ENCODE measurements at regions not wholly inside any gene's neighbourhood (a gene's known extent, or its start where the extent isn't known, plus 50 kb on each side); places are given as distances from the start of the nearest gene placed in this dataset.

GRCh38 chr10:78572565-78572964 is 496.2 kb upstream of the ZMIZ1 start:
- Histone ChIP-seq H3K36me3 (ENCODE audit: control insufficient read depth in 1 of 2, insufficient read depth in 2 of 2, low read length in 2 of 2) (no peaks in the 10 kb centered on the region), H3K9ac (ENCODE audit: low read length) (no peak overlapping the region), H3K27ac (ENCODE audit: low read depth, low read length) (no peak overlapping the region), H3K27me3 (ENCODE audit: insufficient read depth, low read length) (peaks cover 2% of the 10 kb centered on the region; the same call in 1 of the 2 replicates), H3K4me2 (ENCODE audit: low read length) (no peak overlapping the region), H3K79me2 (ENCODE audit: insufficient read depth, low read length) (no peaks in the 10 kb centered on the region), H3K9me2 (ENCODE audit: insufficient read depth) (no peaks in the 10 kb centered on the region), H2AFZ (ENCODE audit: low read depth, low read length, poor library complexity, severe bottlenecking) (no peak overlapping the region), H3K4me1 (ENCODE audit: control insufficient read depth in 1 of 2, insufficient read depth in 2 of 2, low read length in 2 of 2) (peaks cover 0 to 2% of the 10 kb centered on the region in 2 experiments; a peak in 2 of 4 replicates), H4K20me1 (ENCODE audit: insufficient read depth) (no peaks in the 10 kb centered on the region), H3K9me3 (ENCODE audit: control insufficient read depth in 1 of 2, insufficient read depth in 1 of 2, low read depth in 1 of 2, low read length in 2 of 2) (no peaks in the 10 kb centered on the region), H3K4me3 (replicated peaks in 1 of 2; ENCODE audit: low read depth in 1 of 2, low read length in 2 of 2) (no peak overlapping the region)
- ATAC-seq (no peak), DNase-seq (ENCODE audit: low read depth, low spot score) (no peak)
- TF ChIP-seq ELF1 (IDR thresholded peaks at IDR 0.05; ENCODE audit: borderline replicate concordance, low read depth) (no peak), ATF3 (IDR thresholded peaks at IDR 0.05) (no peak), YY1 (IDR thresholded peaks at IDR 0.05; ENCODE audit: extremely low read depth, insufficient replicate concordance, low read depth, low read length) (no peak)
- ChIA-PET POLR2A (no interaction called here), CTCF (no interaction called here), RAD21 (ENCODE audit: low non-redundant PET in 1 of 2, low total read pairs in 2 of 2, uncharacterized antibody in 2 of 2, unreplicated experiment in 2 of 2) (no interaction called here)
- intact Hi-C loops (cut with micrococcal nuclease), result no loop called here
- BruUV-seq (replicated peaks), result no TSS peak

- Histone ChIP-seq H3K4me2 (ENCODE audit: low read length) (no peak overlapping the region), H2AFZ (ENCODE audit: low read depth, low read length, poor library complexity, severe bottlenecking) (no peak overlapping the region), H3K27me3 (ENCODE audit: insufficient read depth, low read length) (no peaks in the 10 kb centered on the region), H3K79me2 (ENCODE audit: insufficient read depth, low read length) (no peaks in the 10 kb centered on the region), H3K9ac (ENCODE audit: low read length) (no peak overlapping the region), H3K36me3 (ENCODE audit: control insufficient read depth in 1 of 2, insufficient read depth in 2 of 2, low read length in 2 of 2) (no peaks in the 10 kb centered on the region), H4K20me1 (ENCODE audit: insufficient read depth) (no peaks in the 10 kb centered on the region), H3K9me3 (ENCODE audit: control insufficient read depth in 1 of 2, insufficient read depth in 1 of 2, low read depth in 1 of 2, low read length in 2 of 2) (no peaks in the 10 kb centered on the region), H3K27ac (ENCODE audit: low read depth, low read length) (no peak overlapping the region), H3K4me1 (ENCODE audit: control insufficient read depth in 1 of 2, insufficient read depth in 2 of 2, low read length in 2 of 2) (peaks cover 0 to 5% of the 10 kb centered on the region in 2 experiments; a peak in 2 of 4 replicates), H3K9me2 (ENCODE audit: insufficient read depth) (no peaks in the 10 kb centered on the region), H3K4me3 (replicated peaks in 1 of 2; ENCODE audit: low read depth in 1 of 2, low read length in 2 of 2) (no peak overlapping the region)
- TF ChIP-seq EZH2phosphoT487 (IDR thresholded peaks at IDR 0.05; ENCODE audit: borderline replicate concordance), result no peak
- no peak for TF ChIP-seq SRF (IDR thresholded peaks at IDR 0.05; ENCODE audit: low read depth)
- TF ChIP-seq YY1 (IDR thresholded peaks at IDR 0.05; ENCODE audit: extremely low read depth, insufficient replicate concordance, low read depth, low read length), result no peak
- no peak for TF ChIP-seq MAX (IDR thresholded peaks at IDR 0.05)
- no peak for TF ChIP-seq RAD21 (IDR thresholded peaks at IDR 0.05; ENCODE audit: low read depth)
- TF ChIP-seq ELF1 (IDR thresholded peaks at IDR 0.05; ENCODE audit: borderline replicate concordance, low read depth), result no peak
- no TSS peak for BruUV-seq (replicated peaks)
- intact Hi-C loops (cut with micrococcal nuclease), result no loop called here
- ChIA-PET CTCF (no interaction called here), RAD21 (ENCODE audit: low non-redundant PET in 1 of 2, low total read pairs in 2 of 2, uncharacterized antibody in 2 of 2, unreplicated experiment in 2 of 2) (no interaction called here), POLR2A (no interaction called here)
- DNase-seq (ENCODE audit: low read depth, low spot score) (no peak), ATAC-seq (no peak)
Measured at GRCh38 chr10:78574547-78574946, 494.2 kb upstream of the ZMIZ1 start.

Measured in HCT116 (cell line).